Lower leg skin (tissue), 4 donors: ENCODE measurements at regions not wholly inside any gene's neighbourhood (a gene's known extent, or its start where the extent isn't known, plus 50 kb on each side); places are given as distances from the start of the nearest gene placed in this dataset.

Experiments used
- DNase-seq, 2 donors: peaks; one replicate each; pipeline ENCODE4 v3.0.0-alpha.2; 2019; ENCODE audit warnings: low spot score in 2 of 2
- H3K4me3 ChIP-seq: fragments of 200-600 bp; sonication (generic); 2 replicates; pipeline ENCODE4 v1.5.1; 2017; ENCODE audit warnings: mild to moderate bottlenecking, low read depth; ENCODE audit not compliant: poor library complexity, severe bottlenecking
- POLR2A ChIP-seq, 2 donors: fragments of 450-650 bp; IDR thresholded peaks; one replicate each; pipeline ENCODE4 v1.6.1; 2016 to 2017; ENCODE audit warnings: antibody characterized with exemption in 2 of 2, mild to moderate bottlenecking in 1 of 2, moderate library complexity in 1 of 2
- WGBS, 2 donors: methylation state at CpG; one replicate each; pipeline ENCODE4 v1.1.5; 2018; 5-methylcytosine and 5-hydroxymethylcytosine counted together
- intact Hi-C: fragments of 100-400 bp; cut with DNase I; formaldehyde crosslinking; loops from one replicate; pipeline ENCODE4 v1.15.0; 2023; ENCODE audit warnings: low total_unique reads
- TF ChIP-seq, protein P1 (sequence below), 3 donors: fragments of 450-650 bp; IDR thresholded peaks; one replicate each; pipeline ENCODE4 v1.5.1; 2016; ENCODE audit warnings: antibody characterized with exemption in 3 of 3, mild to moderate bottlenecking in 3 of 3, moderate library complexity in 2 of 3

DNA sequence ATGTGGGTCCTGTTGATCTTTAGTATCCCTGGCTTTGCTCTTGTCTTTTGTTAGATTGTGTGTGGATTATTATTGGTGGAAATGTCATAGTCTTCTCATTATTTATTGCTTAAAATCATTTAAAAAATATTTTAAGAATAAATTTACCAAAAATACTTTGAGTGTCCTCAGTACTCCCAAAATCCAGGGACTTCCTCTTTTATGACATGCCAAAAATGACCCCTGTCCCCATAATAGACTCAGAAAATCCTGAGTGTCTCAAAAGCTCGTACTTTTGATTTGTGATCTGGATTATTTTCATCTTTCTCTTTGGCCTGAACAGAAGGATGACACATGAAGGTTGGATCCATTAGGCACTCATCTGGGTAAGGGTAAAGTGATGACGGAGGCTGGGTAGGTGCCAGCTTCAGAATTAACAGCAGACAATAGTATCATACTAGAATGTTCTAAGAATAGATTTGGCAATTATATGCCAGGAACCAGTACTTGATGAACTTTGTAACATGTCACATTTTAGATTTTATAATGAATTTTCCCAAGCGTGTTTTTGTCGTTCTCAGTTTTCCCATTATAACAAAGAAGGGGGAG is 602.2 kb upstream of the CDH8 start:
- 36 to 46% methylated on average over 4 of the region's 4 CpGs for WGBS, 2 donors
- no peak for DNase-seq
- intact Hi-C loops = no loop called here
- TF ChIP-seq POLR2A (IDR thresholded peaks at IDR 0.05) = no peak
- TF ChIP-seq, protein P1, sequence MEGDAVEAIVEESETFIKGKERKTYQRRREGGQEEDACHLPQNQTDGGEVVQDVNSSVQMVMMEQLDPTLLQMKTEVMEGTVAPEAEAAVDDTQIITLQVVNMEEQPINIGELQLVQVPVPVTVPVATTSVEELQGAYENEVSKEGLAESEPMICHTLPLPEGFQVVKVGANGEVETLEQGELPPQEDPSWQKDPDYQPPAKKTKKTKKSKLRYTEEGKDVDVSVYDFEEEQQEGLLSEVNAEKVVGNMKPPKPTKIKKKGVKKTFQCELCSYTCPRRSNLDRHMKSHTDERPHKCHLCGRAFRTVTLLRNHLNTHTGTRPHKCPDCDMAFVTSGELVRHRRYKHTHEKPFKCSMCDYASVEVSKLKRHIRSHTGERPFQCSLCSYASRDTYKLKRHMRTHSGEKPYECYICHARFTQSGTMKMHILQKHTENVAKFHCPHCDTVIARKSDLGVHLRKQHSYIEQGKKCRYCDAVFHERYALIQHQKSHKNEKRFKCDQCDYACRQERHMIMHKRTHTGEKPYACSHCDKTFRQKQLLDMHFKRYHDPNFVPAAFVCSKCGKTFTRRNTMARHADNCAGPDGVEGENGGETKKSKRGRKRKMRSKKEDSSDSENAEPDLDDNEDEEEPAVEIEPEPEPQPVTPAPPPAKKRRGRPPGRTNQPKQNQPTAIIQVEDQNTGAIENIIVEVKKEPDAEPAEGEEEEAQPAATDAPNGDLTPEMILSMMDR (IDR thresholded peaks at IDR 0.05) = no peak
- H3K4me3 ChIP-seq = no peak overlapping the region

GRCh38 chr16:62625326-62625725 is 589.1 kb upstream of the CDH8 start:
- intact Hi-C loops = loop anchor here (2.0 kb wide), 1 partner anchor 69 kb away; no protein-coding TSS in a partner anchor
- no peak for DNase-seq
- no peak for TF ChIP-seq POLR2A (IDR thresholded peaks at IDR 0.05)
- TF ChIP-seq, protein P1 (IDR thresholded peaks at IDR 0.05) = no peak
- WGBS, 2 donors = 7 to 15% methylated on average over 2 of the region's 2 CpGs
- H3K4me3 ChIP-seq = no peak overlapping the region

GRCh38 chr16:62620275-62620674 is 584.0 kb upstream of the CDH8 start:
- intact Hi-C loops = no loop called here
- TF ChIP-seq, protein P1 (IDR thresholded peaks at IDR 0.05) = no peak
- TF ChIP-seq POLR2A (IDR thresholded peaks at IDR 0.05) = no peak
- DNase-seq = no peak
- H3K4me3 ChIP-seq = no peak overlapping the region

DNA sequence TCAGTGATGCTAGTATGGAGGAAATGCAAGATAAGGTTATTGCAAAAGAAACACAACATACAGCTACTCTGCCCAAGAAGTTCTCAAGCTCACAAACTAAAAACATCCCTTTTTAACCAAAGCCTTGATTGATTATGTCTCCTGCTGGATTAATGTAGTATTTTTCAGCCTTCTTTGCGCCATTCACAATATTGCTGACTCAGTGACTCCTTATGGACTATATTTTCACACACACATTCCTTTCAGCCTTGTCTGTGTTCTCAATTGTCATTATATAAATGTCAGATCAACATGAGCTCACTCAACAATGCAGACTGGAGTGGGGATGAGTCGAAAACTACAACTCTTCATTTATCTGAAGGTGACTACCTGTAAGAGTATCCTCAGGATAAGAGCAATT is 579.3 kb upstream of the CDH8 start:
- no peak for DNase-seq
- 38 to 44% methylated on average over 2 of the region's 2 CpGs for WGBS, 2 donors
- TF ChIP-seq POLR2A (IDR thresholded peaks at IDR 0.05) = no peak
- TF ChIP-seq, protein P1 (IDR thresholded peaks at IDR 0.05) = no peak
- H3K4me3 ChIP-seq = no peak overlapping the region
- intact Hi-C loops = no loop called here

- WGBS, 2 donors = 58 to 73% methylated on average over 7 of the region's 7 CpGs
These were observed 574.1 kb upstream of the CDH8 start for GRCh38 chr16:62610291-62610690.

More at GRCh38 chr16:62610291-62610690, 574.1 kb upstream of the CDH8 start:
- H3K4me3 ChIP-seq = no peak overlapping the region
- no peak for DNase-seq
- intact Hi-C loops = no loop called here
- no peak for TF ChIP-seq POLR2A (IDR thresholded peaks at IDR 0.05)
- TF ChIP-seq, protein P1 (IDR thresholded peaks at IDR 0.05) = no peak
